ENCODE measurements at regions not wholly inside any gene's neighbourhood (a gene's known extent, or its start where the extent isn't known, plus 50 kb on each side); places are given as distances from the start of the nearest gene placed in this dataset.

GRCh38 chr13:70297189-70297616, 189.0 kb upstream of the KLHL1 start:
- ATAC-seq: no peak
- no peak for TF ChIP-seq ZNF70 (CRISPR knock-in tag; IDR thresholded peaks at IDR 0.05)
- TF ChIP-seq ZFP30 (CRISPR knock-in tag; IDR thresholded peaks at IDR 0.05): no peak
- no peak for TF ChIP-seq BACH2 (CRISPR knock-in tag; IDR thresholded peaks at IDR 0.05; ENCODE audit: borderline replicate concordance)
- no peak for TF ChIP-seq OSR1 (CRISPR knock-in tag; IDR thresholded peaks at IDR 0.05)

GRCh38 chr13:70284371-70284770, 176.1 kb upstream of the KLHL1 start:
- no peak for ATAC-seq
- TF ChIP-seq GLIS3 (CRISPR knock-in tag; IDR thresholded peaks at IDR 0.05) (no peak), ZFP30 (CRISPR knock-in tag; IDR thresholded peaks at IDR 0.05) (no peak), CSDC2 (CRISPR knock-in tag; IDR thresholded peaks at IDR 0.05) (no peak), ISL1 (CRISPR knock-in tag; IDR thresholded peaks at IDR 0.05) (no peak), ZC3H10 (CRISPR knock-in tag; IDR thresholded peaks at IDR 0.05) (no peak), ZFP3 (CRISPR knock-in tag; IDR thresholded peaks at IDR 0.05) (no peak), ZNF8 (CRISPR knock-in tag; IDR thresholded peaks at IDR 0.05) (no peak), ESRRG (CRISPR knock-in tag; IDR thresholded peaks at IDR 0.05) (no peak), SNAI2 (CRISPR knock-in tag; IDR thresholded peaks at IDR 0.05) (no peak), OSR1 (CRISPR knock-in tag; IDR thresholded peaks at IDR 0.05) (no peak), ZNF70 (CRISPR knock-in tag; IDR thresholded peaks at IDR 0.05) (no peak), PPARA (CRISPR knock-in tag; IDR thresholded peaks at IDR 0.05; ENCODE audit: borderline replicate concordance) (no peak), ZNF565 (CRISPR knock-in tag; conservative IDR thresholded peaks at IDR 0.05; ENCODE audit: low read depth) (no peak), RARB (CRISPR knock-in tag; IDR thresholded peaks at IDR 0.05) (no peak), BACH2 (CRISPR knock-in tag; IDR thresholded peaks at IDR 0.05; ENCODE audit: borderline replicate concordance) (no peak), POU6F1 (CRISPR knock-in tag; IDR thresholded peaks at IDR 0.05; ENCODE audit: borderline replicate concordance, low read depth) (no peak)
- TF ChIP-seq, protein P1, sequence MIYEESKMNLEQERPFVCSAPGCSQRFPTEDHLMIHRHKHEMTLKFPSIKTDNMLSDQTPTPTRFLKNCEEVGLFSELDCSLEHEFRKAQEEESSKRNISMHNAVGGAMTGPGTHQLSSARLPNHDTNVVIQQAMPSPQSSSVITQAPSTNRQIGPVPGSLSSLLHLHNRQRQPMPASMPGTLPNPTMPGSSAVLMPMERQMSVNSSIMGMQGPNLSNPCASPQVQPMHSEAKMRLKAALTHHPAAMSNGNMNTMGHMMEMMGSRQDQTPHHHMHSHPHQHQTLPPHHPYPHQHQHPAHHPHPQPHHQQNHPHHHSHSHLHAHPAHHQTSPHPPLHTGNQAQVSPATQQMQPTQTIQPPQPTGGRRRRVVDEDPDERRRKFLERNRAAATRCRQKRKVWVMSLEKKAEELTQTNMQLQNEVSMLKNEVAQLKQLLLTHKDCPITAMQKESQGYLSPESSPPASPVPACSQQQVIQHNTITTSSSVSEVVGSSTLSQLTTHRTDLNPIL (CRISPR knock-in tag; IDR thresholded peaks at IDR 0.05; ENCODE audit: low read depth): no peak
- TF ChIP-seq, protein P2, sequence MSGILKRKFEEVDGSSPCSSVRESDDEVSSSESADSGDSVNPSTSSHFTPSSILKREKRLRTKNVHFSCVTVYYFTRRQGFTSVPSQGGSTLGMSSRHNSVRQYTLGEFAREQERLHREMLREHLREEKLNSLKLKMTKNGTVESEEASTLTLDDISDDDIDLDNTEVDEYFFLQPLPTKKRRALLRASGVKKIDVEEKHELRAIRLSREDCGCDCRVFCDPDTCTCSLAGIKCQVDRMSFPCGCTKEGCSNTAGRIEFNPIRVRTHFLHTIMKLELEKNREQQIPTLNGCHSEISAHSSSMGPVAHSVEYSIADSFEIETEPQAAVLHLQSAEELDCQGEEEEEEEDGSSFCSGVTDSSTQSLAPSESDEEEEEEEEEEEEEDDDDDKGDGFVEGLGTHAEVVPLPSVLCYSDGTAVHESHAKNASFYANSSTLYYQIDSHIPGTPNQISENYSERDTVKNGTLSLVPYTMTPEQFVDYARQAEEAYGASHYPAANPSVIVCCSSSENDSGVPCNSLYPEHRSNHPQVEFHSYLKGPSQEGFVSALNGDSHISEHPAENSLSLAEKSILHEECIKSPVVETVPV (CRISPR knock-in tag; IDR thresholded peaks at IDR 0.05): no peak

DNA sequence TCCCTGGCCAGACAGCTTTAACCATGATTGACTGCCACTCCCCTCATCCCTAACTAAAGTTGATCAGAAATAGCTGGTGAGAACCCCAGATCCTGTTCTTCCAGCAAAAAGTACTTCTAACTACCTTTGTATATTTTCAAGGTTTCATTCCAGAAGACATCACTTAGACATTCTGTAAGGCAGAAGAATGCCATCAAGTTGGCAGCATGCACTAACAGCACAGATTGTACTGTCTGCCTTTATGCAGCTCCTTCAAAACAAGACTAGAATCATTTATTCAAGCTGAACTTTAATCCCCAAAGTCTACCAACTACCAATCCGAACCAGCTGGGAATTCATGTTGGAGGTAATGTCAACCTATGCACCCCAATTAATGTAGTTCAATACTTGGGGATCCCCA, 167.6 kb upstream of the KLHL1 start:
- TF ChIP-seq ZFP3 (CRISPR knock-in tag; IDR thresholded peaks at IDR 0.05): no peak
- TF ChIP-seq PPARA (CRISPR knock-in tag; IDR thresholded peaks at IDR 0.05; ENCODE audit: borderline replicate concordance): no peak
- no peak for TF ChIP-seq POU6F1 (CRISPR knock-in tag; IDR thresholded peaks at IDR 0.05; ENCODE audit: borderline replicate concordance, low read depth)
- TF ChIP-seq, protein P3, sequence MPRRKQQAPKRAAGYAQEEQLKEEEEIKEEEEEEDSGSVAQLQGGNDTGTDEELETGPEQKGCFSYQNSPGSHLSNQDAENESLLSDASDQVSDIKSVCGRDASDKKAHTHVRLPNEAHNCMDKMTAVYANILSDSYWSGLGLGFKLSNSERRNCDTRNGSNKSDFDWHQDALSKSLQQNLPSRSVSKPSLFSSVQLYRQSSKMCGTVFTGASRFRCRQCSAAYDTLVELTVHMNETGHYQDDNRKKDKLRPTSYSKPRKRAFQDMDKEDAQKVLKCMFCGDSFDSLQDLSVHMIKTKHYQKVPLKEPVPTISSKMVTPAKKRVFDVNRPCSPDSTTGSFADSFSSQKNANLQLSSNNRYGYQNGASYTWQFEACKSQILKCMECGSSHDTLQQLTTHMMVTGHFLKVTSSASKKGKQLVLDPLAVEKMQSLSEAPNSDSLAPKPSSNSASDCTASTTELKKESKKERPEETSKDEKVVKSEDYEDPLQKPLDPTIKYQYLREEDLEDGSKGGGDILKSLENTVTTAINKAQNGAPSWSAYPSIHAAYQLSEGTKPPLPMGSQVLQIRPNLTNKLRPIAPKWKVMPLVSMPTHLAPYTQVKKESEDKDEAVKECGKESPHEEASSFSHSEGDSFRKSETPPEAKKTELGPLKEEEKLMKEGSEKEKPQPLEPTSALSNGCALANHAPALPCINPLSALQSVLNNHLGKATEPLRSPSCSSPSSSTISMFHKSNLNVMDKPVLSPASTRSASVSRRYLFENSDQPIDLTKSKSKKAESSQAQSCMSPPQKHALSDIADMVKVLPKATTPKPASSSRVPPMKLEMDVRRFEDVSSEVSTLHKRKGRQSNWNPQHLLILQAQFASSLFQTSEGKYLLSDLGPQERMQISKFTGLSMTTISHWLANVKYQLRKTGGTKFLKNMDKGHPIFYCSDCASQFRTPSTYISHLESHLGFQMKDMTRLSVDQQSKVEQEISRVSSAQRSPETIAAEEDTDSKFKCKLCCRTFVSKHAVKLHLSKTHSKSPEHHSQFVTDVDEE (CRISPR knock-in tag; IDR thresholded peaks at IDR 0.05): no peak
- no peak for TF ChIP-seq CSDC2 (CRISPR knock-in tag; IDR thresholded peaks at IDR 0.05)
- TF ChIP-seq, protein P4, sequence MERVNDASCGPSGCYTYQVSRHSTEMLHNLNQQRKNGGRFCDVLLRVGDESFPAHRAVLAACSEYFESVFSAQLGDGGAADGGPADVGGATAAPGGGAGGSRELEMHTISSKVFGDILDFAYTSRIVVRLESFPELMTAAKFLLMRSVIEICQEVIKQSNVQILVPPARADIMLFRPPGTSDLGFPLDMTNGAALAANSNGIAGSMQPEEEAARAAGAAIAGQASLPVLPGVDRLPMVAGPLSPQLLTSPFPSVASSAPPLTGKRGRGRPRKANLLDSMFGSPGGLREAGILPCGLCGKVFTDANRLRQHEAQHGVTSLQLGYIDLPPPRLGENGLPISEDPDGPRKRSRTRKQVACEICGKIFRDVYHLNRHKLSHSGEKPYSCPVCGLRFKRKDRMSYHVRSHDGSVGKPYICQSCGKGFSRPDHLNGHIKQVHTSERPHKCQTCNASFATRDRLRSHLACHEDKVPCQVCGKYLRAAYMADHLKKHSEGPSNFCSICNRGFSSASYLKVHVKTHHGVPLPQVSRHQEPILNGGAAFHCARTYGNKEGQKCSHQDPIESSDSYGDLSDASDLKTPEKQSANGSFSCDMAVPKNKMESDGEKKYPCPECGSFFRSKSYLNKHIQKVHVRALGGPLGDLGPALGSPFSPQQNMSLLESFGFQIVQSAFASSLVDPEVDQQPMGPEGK (CRISPR knock-in tag; IDR thresholded peaks at IDR 0.05; ENCODE audit: borderline replicate concordance): no peak
- no peak for TF ChIP-seq ZNF8 (CRISPR knock-in tag; IDR thresholded peaks at IDR 0.05)
- no peak for TF ChIP-seq OSR1 (CRISPR knock-in tag; IDR thresholded peaks at IDR 0.05)
- no peak for ATAC-seq

Measured in SK-N-SH treated with all-trans-retinoic acid at 6 μM for 48 hours (cell line).